SK-N-MC (cell line): ENCODE measurements at regions not wholly inside any gene's neighbourhood (a gene's known extent, or its start where the extent isn't known, plus 50 kb on each side); places are given as distances from the start of the nearest gene placed in this dataset.

Experiments used
- EZH2 ChIP-seq: fragments of 200-600 bp; sonication (generic); IDR thresholded peaks from one replicate; pipeline ENCODE4 v1.6.1; 2017; ENCODE audit warnings: antibody characterized with exemption
- FOXP2 ChIP-seq: optimal IDR thresholded peaks from 2 replicates; pipeline ENCODE3; 2011; ENCODE audit warnings: mild to moderate bottlenecking, moderate library complexity; ENCODE audit not compliant: insufficient read depth; ENCODE audit errors: extremely low read length, control extremely low read depth
- POLR2AphosphoS5 ChIP-seq: IDR thresholded peaks from 2 replicates; pipeline ENCODE4 v1.6.1; 2012; ENCODE audit warnings: mild to moderate bottlenecking, low read depth, low read length, borderline replicate concordance

GRCh38 chr7:42588876-42589275 is 323.0 kb downstream of the C7orf25 start:
- TF ChIP-seq EZH2 (no peak), POLR2AphosphoS5 (no peak), FOXP2 (no peak)
